NT2/D1 (cell line): ENCODE measurements at regions not wholly inside any gene's neighbourhood (a gene's known extent, or its start where the extent isn't known, plus 50 kb on each side); places are given as distances from the start of the nearest gene placed in this dataset.

Source experiments
- SUZ12 ChIP-seq: IDR thresholded peaks from 2 replicates; pipeline ENCODE4 v1.6.1; 2011; ENCODE audit not compliant: insufficient read length, insufficient read depth; ENCODE audit errors: extremely low read depth
- YY1 ChIP-seq: IDR thresholded peaks from 2 replicates; pipeline ENCODE4 v1.6.1; 2011; ENCODE audit not compliant: insufficient read length, insufficient read depth
- ZNF274 ChIP-seq: IDR thresholded peaks from 2 replicates; pipeline ENCODE4 v1.6.1; 2011; ENCODE audit warnings: mild to moderate bottlenecking, low read depth, low read length

DNA sequence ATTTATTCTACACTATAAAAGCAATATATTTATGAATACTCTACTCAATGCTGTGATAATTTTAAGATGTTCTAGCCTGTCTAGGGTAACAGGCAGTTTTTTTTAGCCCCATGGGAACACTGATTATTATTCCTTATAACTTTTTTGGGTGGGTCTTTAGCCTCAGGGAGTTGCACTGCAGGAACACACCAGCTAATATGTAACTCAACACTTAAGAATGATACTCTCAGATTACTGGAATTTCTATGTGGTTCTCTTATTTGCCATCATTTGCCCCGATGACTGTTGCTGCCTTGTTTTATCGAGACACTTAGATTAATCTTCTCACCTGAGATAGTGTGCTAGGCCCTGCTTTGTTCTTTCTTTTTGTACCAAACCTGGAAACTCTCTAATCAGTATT is 396.9 kb upstream of the SLITRK1 start:
- TF ChIP-seq ZNF274, result no peak
- TF ChIP-seq YY1, result no peak
- TF ChIP-seq SUZ12, result no peak
